Testis (tissue), 2 donors: ENCODE measurements at regions not wholly inside any gene's neighbourhood (a gene's known extent, or its start where the extent isn't known, plus 50 kb on each side); places are given as distances from the start of the nearest gene placed in this dataset.

Experiments used
- CTCF ChIP-seq, 3 experiments: fragments of 450-650 bp in 2 of 3; fragments of 200-600 bp in 1 of 3; sonication (generic) in 1 of 3; IDR thresholded peaks; one replicate each; pipeline ENCODE4 v1.5.1; 2016 to 2019; ENCODE audit warnings: antibody characterized with exemption in 3 of 3, mild to moderate bottlenecking in 2 of 3, moderate library complexity in 1 of 3
- POLR2A ChIP-seq: fragments of 450-650 bp; IDR thresholded peaks from one replicate; pipeline ENCODE4 v1.6.1; 2017; ENCODE audit warnings: antibody characterized with exemption, mild to moderate bottlenecking, moderate library complexity

GRCh38 chr15:96232335-96232734, 98.2 kb upstream of the NR2F2 start:
- TF ChIP-seq CTCF (IDR thresholded peaks at IDR 0.05) (no peak), POLR2A (no peak)
